Umbilical cord (tissue), 1 donor: ENCODE measurements at regions not wholly inside any gene's neighbourhood (a gene's known extent, or its start where the extent isn't known, plus 50 kb on each side); places are given as distances from the start of the nearest gene placed in this dataset.
A peak's percentile ranks its signal among the peaks of the same experiment; 100 is the strongest.
"Not testable (repeated sequence)": the region's sequence is repeated elsewhere in the genome, so short reads cannot be mapped to it uniquely, and the experiment has no call there.

Source experiments
- DNase-seq: peaks from one replicate; pipeline ENCODE4 v3.0.0-alpha.2; 2015; ENCODE audit warnings: low spot score

DNA sequence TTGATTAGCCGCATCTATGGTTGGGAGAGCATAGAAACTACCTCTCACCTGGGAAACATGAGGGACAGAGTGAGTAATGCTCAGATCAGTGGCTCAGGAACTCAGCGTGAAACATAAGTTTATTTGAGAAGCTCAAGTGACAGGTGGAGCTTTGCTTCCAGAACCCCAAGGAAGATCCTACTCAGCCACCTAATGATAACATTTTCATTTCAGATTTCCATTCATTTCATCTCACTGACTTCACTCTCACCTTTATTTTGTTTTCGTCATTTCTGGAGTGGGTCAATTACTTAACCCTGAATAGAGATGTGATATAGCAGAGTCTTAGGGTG is 145.5 kb upstream of the DUSP10 start:
- no peak for DNase-seq

- DNase-seq, result peak; percentile 13
These were observed 145.0 kb upstream of the DUSP10 start for GRCh38 chr1:221886743-221887414.

- no peak for DNase-seq
These were observed 144.4 kb upstream of the DUSP10 start for GRCh38 chr1:221886311-221886710.

DNA sequence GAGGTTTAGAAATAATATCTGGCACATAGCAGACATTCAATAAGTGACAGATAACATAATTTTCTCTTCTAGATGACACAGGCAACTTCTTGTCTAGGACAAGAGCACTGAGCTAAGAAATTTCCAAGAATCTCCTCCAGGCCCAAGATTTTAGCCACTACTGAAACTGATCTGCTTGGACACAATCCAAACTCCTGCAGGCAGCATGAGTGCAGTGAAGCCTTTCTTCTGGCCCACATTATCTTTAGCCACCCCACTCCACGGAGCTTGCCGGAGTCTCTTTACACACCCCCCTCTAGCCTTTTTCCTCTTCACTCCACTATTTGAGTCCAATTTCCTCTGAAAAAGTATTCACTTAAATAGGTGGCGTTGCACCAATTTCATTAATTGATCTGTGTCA is 142.9 kb upstream of the DUSP10 start:
- DNase-seq, result no peak

- DNase-seq, result no peak
These were observed 140.1 kb upstream of the DUSP10 start for GRCh38 chr1:221881805-221882581.

DNA sequence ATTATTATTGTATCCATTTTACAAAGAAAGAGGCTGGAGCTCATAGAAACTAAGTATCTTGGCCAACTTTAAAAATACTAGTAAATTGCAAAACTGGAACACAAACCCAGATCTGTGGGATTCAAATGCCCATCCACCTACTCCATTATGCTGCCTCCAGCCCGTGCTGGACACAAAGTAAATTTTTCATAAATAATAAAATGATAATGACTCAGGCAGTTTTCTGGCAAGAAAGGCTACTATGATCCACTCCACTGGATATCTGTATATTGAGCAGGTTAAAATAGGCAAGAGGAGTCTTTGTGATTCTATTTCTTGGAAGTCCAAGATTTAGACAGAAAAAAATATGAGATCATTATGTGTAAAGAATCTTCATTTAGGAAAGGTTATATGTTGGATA is 138.3 kb upstream of the DUSP10 start:
- no peak for DNase-seq

DNA sequence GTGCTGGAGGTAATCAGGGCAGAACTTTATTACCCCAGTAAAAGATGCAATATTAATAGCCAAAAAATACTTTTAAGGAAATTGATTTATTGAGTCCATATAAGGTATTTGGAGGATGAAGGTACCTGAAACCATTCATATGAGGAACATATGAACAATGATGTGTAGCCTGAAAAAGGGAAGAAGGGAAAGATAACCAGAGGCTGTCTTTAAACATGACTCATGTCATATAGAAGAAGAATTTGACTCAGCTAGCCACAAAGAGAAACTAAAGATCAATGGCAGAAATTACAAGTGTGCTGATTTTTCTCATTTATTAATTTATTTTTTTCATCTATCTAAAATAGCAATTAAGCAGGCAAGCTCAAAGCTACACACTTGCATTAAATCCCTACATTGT is 136.2 kb upstream of the DUSP10 start:
- no peak for DNase-seq

DNA sequence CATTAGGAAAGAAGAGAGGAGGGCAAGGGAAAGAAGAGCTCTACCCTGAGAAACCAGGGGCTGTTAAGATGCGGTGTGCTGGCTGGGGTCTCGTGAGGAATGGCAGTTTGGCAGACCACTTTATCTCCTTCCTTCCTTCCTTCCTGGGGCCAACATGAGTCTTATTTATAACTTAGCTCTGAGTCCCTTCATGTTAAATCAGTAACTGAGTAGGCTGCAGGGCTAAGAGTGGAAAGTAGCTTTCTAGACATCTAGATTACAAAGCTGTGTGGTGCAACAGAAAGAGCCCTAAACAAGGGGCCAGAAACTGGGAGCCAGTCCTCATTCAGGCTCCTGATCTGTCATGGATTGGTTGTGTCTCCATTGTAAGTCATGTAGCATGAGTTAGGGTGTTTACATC is 135.4 kb upstream of the DUSP10 start:
- no peak for DNase-seq

DNA sequence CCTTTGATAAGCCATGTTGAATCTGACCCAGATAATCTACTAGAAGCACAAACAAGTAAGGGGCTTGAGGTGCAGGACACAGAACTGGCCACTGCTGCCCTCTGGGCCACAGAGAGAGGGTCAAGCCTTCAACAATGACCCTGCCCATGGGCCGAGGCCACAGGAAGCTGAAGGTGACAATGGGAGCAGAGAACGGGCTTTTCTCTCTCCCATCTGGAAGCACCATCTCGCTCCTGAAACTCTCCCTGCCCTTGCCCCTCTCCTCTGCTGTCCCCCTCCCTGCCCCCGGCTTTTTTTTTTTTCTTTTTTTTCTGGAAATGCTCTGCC is 133.1 kb upstream of the DUSP10 start:
- no peak for DNase-seq

DNA sequence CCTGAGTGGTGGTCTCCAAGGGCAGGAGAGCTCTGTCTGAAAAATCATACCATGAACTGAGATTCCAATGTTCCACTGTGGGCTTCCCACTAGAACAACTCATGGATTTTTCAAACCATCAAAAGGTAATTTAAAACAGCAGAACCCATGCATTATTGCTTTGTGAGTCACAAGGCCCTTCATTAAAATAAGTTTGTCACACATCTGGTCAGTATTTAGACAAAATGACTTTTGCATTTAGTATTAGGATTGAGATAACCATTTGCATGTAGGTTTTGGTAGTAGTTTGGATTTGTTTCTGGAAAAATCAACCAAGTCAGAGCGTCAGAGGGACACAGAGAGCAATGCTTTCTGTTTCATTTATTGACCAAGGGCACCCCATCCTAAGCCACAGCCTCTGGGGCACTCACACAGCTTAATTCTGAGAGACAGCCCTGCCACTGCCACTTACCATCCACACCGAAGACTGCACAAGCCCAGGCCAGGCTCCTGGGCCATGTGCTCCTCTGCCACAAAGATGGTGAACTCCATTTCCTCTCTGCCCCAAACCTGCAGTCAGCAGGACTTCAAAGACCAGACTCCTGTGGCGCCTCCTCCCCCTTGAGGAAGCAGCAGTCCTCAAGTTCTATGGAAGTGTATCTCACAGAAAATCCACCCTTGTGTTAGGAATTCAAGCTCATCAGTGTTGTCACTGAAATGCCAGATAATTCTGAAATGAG is 132.6 kb upstream of the DUSP10 start:
- no peak for DNase-seq

GRCh38 chr1:221873673-221874072 is 131.8 kb upstream of the DUSP10 start:
- DNase-seq, result no peak

DNA sequence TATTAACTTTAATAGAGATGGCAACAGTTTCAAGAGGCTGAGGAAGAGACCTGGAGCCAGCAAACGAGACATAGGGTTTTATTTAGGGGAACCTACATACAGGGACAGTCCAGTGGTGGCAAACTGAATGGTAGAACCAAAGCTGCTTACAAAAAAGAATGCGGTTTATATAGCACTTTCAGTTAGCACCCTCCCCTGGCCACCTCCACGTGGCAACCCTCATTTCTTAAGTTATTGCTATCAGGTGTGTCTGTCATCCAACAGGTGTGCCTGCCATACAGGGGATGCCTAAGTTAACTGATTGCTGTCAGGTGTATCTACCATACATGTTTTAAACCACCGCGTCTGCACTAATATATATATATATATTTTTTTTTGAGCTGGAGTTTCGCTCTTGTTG is 129.2 kb upstream of the DUSP10 start:
- DNase-seq, result no peak

DNA sequence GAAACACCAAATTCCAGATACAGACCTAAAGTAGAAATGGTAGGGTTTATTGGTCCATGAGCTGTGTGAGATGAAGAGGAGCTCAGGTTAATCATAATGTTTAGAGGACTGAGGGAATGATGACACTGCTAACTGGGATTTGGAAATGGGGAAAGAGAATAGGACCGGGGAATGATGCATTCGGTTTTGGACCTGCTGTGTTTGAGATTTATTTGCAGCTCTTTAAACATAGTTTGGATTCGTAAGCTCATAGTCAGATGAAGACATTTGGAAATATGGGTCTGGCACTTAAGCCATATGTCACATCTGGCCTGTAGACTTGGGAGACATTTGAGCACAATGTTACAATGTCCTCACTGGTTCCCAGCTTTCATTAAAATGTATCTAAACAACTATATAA is 127.9 kb upstream of the DUSP10 start:
- DNase-seq, result no peak

DNA sequence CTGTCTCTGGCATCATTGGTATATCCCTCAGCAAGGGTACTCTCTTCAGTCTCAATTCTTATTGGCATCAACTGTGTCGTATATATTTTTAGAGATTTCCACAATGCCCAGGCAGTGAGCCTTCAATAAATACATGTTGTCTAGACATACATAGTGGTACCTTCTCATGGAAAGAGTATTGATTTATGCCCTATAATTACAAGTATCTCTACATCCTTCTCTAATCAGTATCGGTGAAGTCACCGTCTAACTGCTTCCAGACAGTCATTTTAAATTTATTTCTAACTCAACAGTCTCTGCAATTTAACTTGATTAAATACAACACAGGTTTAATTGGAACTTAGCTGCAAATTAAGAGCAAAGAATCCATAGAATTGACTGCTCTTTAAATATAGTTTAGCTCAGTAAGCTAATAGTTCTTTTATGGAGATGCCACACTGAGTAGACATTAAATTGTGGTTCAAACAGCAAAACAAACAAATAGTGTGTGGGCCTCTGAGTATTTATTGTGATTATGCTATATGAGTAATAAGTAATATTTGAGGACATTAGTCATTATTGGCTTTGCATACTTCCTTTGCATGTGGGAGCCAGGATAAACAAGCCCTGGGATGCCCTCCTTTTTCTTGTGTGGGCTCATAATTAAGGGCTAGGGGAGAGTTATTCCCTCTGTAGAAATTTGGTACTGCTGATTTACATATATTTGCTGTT is 126.9 kb upstream of the DUSP10 start:
- DNase-seq, result no peak

- DNase-seq, result no peak
These were observed 125.1 kb upstream of the DUSP10 start for GRCh38 chr1:221867003-221867402.

DNA sequence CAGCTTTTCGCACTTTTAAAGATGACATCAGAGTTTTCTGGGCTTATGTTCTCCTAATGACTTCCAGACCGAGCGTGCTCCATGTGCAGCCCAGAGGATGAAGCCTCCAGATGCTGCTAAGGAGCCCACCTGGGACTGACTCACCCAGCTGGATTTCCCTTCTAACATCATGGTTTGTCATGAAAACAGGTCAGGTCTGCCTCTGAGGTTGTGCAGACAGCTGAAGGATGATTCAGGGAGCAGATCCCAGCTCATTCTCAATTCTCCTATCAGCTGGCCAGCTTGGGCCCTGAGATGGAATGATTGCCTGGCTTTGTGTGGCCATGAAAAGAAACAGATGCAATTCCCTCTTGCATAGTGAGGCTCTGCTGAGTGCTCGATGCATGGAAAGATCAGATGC is 123.9 kb upstream of the DUSP10 start:
- no peak for DNase-seq

DNA sequence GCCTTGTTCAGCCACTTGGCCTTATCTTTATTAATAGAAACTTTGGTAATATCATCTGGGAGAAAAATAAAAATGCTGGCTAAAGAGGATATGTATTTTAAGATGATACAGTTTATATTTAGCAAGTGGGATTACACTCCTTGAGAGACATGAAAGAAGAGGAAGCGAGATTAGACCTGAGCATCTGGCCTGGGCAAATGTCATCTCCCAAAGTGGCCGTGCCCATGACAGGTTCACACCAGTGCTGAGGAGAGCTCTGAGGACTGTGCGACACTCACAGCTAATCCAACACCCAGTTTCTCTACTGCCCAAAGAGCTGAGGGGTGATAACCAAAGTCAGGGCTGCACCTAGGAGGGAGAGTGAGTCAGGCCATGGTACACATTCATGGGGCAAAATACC is 121.7 kb upstream of the DUSP10 start:
- no peak for DNase-seq

- no peak for DNase-seq
These were observed 121.1 kb upstream of the DUSP10 start for GRCh38 chr1:221862971-221863370.

DNA sequence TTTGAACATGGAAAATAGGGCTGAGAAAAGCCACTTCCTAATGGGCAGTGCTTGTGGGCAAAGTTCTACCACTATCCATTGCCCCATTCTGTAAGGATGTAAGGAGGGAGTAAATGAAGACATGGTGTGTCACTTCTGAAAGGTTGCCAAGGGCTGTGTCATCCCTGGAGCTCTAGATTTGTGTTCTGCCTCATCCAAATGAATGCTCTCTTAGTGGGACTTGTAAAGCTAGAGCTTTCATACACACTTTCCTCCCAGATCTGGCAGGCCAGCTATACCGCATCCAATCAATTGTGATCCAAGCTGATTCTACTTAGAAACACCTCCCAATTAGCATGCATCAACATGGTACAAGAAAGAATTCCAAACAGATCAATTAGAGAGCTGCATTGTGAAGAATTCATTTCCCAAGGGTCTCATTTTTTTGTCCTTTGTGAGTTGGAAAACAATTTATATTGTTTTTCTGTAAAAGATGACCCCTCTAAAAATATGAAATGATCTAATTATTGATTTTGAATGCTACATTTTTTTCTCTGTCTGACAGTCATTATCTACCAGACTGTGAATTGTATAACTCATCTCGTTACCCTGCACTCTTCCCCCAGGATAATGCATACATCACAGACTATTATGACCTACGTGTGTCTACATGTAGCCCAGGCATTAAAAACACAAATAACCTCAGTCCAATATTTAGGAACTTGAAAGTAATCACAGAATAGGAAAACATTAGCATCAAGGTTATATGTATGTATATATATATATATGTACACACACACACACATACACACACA is 117.1 kb upstream of the DUSP10 start:
- DNase-seq, result no peak

DNA sequence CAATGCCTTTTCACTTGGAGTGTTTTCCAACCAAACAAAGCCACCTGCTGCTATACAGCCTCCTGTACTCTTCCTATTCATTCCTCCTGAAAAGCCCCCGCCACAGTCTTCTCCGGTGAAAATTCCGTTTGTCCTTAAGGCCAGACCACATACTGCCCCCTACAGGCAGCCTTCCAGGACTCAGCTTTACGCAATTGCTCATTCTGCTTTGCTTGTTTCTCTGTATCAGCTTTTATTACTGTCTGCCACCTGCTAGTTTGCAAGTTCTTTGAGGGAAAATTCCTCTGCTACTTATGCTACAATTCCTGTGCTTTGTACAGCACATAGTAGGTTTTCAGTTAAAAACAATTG is 115.2 kb upstream of the DUSP10 start:
- not testable (repeated sequence) for DNase-seq

- DNase-seq, result no peak
These were observed 114.6 kb upstream of the DUSP10 start for GRCh38 chr1:221856228-221857093.
